T-cell (primary cell): ENCODE measurements at regions not wholly inside any gene's neighbourhood (a gene's known extent, or its start where the extent isn't known, plus 50 kb on each side); places are given as distances from the start of the nearest gene placed in this dataset.

Experiments
- ATAC-seq, 4 experiments: fragments of 200-7000 bp in 3 of 4; fragments of 150-1000 bp in 1 of 4; cut with Tn5 transposase; replicated peaks in 1 of 4; 1 replicate in 3 of 4; 2 replicates in 1 of 4; pipeline ENCODE4 v1.10.0; 2021; ENCODE audit warnings: moderate library complexity in 3 of 4, mild to moderate bottlenecking in 2 of 4, moderate number of reproducible peaks in 1 of 4
- CTCF ChIA-PET, 2 donors: fragments of 300-600 bp; sonication (Branson Sonifier 250); formaldehyde crosslinking; loops; one replicate each; lab custom pipeline; 2022; ENCODE audit warnings: antibody characterized with exemption in 2 of 2; lab: Charles Lee
- POLR2A ChIA-PET, 2 donors: fragments of 300-600 bp; sonication (Branson Sonifier 250); formaldehyde crosslinking; loops; one replicate each; lab custom pipeline; 2022; ENCODE audit warnings: antibody characterized with exemption in 2 of 2; lab: Charles Lee
- DNase-seq, 35 experiments: peaks; one replicate each; pipeline versions ENCODE4 v3.0.0 to v3.0.0-alpha.2; 2013 to 2023
- H3K27ac ChIP-seq: one replicate; pipeline ENCODE4 v1.5.1; 2013; ENCODE audit warnings: low read length
- H3K27me3 ChIP-seq, 2 experiments: replicated peaks in 1 of 2; 1 replicate in 1 of 2; 2 replicates in 1 of 2; pipeline versions ENCODE4 v1.6.1 to v1.7.0; 2013; ENCODE audit warnings: low read length in 1 of 2, mixed read lengths in 1 of 2; ENCODE audit not compliant: control insufficient read depth in 2 of 2, insufficient read depth in 2 of 2; ENCODE audit errors: extremely low read depth in 1 of 2
- H3K36me3 ChIP-seq, 2 donors: 1 replicate in 1 of 2; 2 replicates in 1 of 2; pipeline versions ENCODE4 v1.6.1 to v1.7.0; 2013; ENCODE audit warnings: low read length in 1 of 2; ENCODE audit not compliant: control insufficient read depth in 2 of 2, insufficient read depth in 1 of 2; ENCODE audit errors: extremely low read depth in 1 of 2
- H3K4me1 ChIP-seq, 2 experiments: 1 replicate in 1 of 2; 2 replicates in 1 of 2; pipeline versions ENCODE4 v1.6.1 to v1.7.0; 2013; ENCODE audit warnings: low read length in 2 of 2, mixed read lengths in 1 of 2; ENCODE audit not compliant: insufficient read depth in 2 of 2, control insufficient read depth in 1 of 2; ENCODE audit errors: extremely low read depth in 1 of 2
- H3K4me3 ChIP-seq, 2 donors: 1 replicate in 1 of 2; 2 replicates in 1 of 2; pipeline versions ENCODE4 v1.5.1 to v1.7.0; 2013; ENCODE audit warnings: mild to moderate bottlenecking in 2 of 2, low read length in 1 of 2, moderate library complexity in 1 of 2; ENCODE audit not compliant: control insufficient read depth in 1 of 2; ENCODE audit errors: extremely low read depth in 1 of 2
- H3K9me3 ChIP-seq: 2 replicates; pipeline ENCODE4 v1.7.0; 2013
- H3K27ac Mint-ChIP-seq, 2 donors: one replicate each; pipeline ENCODE4 v1.8.0; 2020 to 2021; ENCODE audit warnings: mild to moderate bottlenecking in 2 of 2, mixed read lengths in 2 of 2
- H3K27me3 Mint-ChIP-seq, 2 donors: one replicate each; pipeline ENCODE4 v1.8.0; 2021 to 2022; ENCODE audit warnings: mixed read lengths in 2 of 2
- H3K36me3 Mint-ChIP-seq: one replicate; pipeline ENCODE4 v1.8.0; 2021; ENCODE audit warnings: mixed read lengths
- H3K4me1 Mint-ChIP-seq, 3 donors: one replicate each; pipeline ENCODE4 v1.8.0; 2020 to 2022; ENCODE audit warnings: mixed read lengths in 3 of 3, mild to moderate bottlenecking in 1 of 3
- H3K4me3 Mint-ChIP-seq, 3 donors: one replicate each; pipeline ENCODE4 v1.8.0; 2020 to 2022; ENCODE audit warnings: mild to moderate bottlenecking in 3 of 3, mixed read lengths in 3 of 3, moderate library complexity in 3 of 3
- H3K9me3 Mint-ChIP-seq, 3 donors: one replicate each; pipeline ENCODE4 v1.8.0; 2020 to 2022; ENCODE audit warnings: mixed read lengths in 3 of 3
- WGBS: methylation state at CpG from one replicate; pipeline ENCODE4 v1.1.5; 2013; ENCODE audit warnings: missing lambda C conversion rate; ENCODE audit not compliant: insufficient coverage; 5-methylcytosine and 5-hydroxymethylcytosine counted together

DNA sequence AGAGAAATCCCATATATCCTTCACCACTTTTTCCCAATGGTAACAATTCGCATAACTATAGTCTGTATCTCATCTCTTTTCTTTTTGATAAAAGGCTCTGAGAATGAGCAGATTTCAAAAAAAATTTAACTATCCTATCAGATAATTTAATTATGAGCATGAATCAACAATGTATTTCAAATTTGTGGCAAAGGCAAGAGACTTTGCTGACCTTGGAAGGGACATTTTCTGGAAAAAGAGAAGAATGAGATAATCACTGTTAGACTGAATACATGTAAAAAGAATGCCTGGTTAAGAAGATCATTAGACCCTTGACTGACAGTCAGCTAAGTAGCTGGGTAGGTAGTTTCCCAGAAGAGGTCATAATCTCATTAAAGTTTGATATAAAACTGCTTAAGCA is 428.4 kb upstream of the XYLT1 start:
- Histone ChIP-seq H3K27me3 (no peaks in the 10 kb centered on the region), H3K4me3 (no peak overlapping the region), H3K4me1 (no peaks in the 10 kb centered on the region), H3K9me3 (no peaks in the 10 kb centered on the region), H3K27ac (no peak overlapping the region), H3K36me3 (no peaks in the 10 kb centered on the region)
- ATAC-seq: no peak
- ChIA-PET CTCF (no interaction called here), POLR2A (no interaction called here)
- Mint-ChIP-seq H3K9me3 (peaks cover 0 to 7% (median 2%) of the 10 kb centered on the region in 3 donors), H3K27ac (no peak overlapping the region), H3K27me3 (peaks cover 9 to 13% of the 10 kb centered on the region in 2 donors), H3K4me3 (no peak overlapping the region), H3K36me3 (no peaks in the 10 kb centered on the region), H3K4me1 (no peaks in the 10 kb centered on the region)
- no peak for DNase-seq
- no CpG with 5 or more reads among the region's 1 CpG for WGBS

DNA sequence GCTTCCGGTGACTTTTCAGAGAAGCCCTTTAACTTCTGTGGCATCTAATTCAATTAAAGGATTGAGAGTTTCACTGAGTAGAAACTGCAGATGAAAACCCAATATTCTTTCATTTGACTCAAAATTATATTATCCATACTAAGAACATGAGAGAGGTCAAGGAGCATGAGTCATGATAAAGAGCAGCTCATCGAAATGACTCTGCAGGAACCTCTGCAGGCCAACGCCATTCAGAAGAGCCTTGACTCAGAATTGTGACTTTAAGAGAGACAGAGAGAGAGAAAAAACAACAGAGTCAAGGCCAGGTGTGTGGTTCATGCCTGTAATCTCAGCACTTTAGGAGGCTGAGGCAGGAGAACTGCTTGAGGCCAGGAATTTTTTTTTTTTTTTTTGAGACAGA is 417.2 kb upstream of the XYLT1 start:
- Histone ChIP-seq H3K4me3 (no peak overlapping the region), H3K27me3 (no peaks in the 10 kb centered on the region), H3K4me1 (no peaks in the 10 kb centered on the region), H3K36me3 (no peaks in the 10 kb centered on the region), H3K27ac (no peak overlapping the region), H3K9me3 (no peaks in the 10 kb centered on the region)
- no peak for DNase-seq
- peaks cover 6 to 15% of the 10 kb centered on the region in 2 donors for H3K27me3 Mint-ChIP-seq
- ATAC-seq: no peak
- no peaks in the 10 kb centered on the region for H3K36me3 Mint-ChIP-seq
- CTCF ChIA-PET: no interaction called here
- no peaks in the 10 kb centered on the region for H3K4me1 Mint-ChIP-seq
- peaks cover 0 to 6% (median 3%) of the 10 kb centered on the region in 3 donors for H3K9me3 Mint-ChIP-seq
- H3K4me3 Mint-ChIP-seq: no peak overlapping the region
- POLR2A ChIA-PET: interaction anchor here in 1 of 2 donors (0.6 kb wide), 1 partner anchor 28 kb away, joined by 5 read pairs; no protein-coding TSS in a partner anchor
- H3K27ac Mint-ChIP-seq: no peak overlapping the region
- 57% methylated on average over 2 of the region's 3 CpGs for WGBS

- ChIA-PET CTCF (no interaction called here), POLR2A (no interaction called here)
- Histone ChIP-seq H3K4me3 (no peak overlapping the region), H3K9me3 (no peaks in the 10 kb centered on the region), H3K36me3 (no peaks in the 10 kb centered on the region), H3K4me1 (no peaks in the 10 kb centered on the region), H3K27me3 (no peaks in the 10 kb centered on the region), H3K27ac (no peak overlapping the region)
- DNase-seq (no peak), ATAC-seq (no peak)
- Mint-ChIP-seq H3K27me3 (peaks cover 9 to 12% of the 10 kb centered on the region in 2 donors), H3K9me3 (no peaks in the 10 kb centered on the region), H3K36me3 (no peaks in the 10 kb centered on the region), H3K4me1 (no peaks in the 10 kb centered on the region), H3K27ac (no peak overlapping the region), H3K4me3 (no peak overlapping the region)
- WGBS: 68% methylated on average over 7 of the region's 7 CpGs
Observed at GRCh38 chr16:17885659-17886207, 415.0 kb upstream of the XYLT1 start.

DNA sequence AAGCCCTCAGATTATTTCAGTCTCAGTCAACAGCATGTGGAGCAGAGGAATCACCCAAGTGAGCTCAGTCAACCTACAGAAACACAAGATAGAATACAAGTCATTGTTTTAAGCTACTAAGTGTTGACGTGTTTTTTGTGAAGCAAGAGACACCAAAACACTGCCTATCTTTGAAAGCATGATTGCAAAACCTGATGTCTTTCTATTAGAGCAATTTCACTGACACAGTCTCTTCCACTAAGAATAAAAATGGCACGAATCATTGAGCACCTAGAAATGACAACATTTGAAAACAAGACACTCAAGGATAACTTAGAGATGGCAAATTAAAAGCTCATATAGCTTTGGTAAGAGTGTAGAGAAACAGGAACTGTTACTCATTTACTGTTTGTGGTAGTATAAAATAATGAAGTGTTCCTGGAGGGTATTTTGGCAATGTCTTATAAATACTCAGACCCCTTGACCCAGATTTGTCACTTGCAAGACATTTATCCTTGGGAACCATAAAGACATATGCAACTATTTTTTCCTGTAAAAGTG is 407.1 kb upstream of the XYLT1 start:
- Mint-ChIP-seq H3K36me3 (no peaks in the 10 kb centered on the region), H3K27me3 (peaks cover 12 to 14% of the 10 kb centered on the region in 2 donors), H3K27ac (no peak overlapping the region), H3K4me1 (no peaks in the 10 kb centered on the region), H3K4me3 (no peak overlapping the region), H3K9me3 (no peaks in the 10 kb centered on the region)
- H3K27ac ChIP-seq: no peak overlapping the region
- no peaks in the 10 kb centered on the region for H3K9me3 ChIP-seq
- ChIA-PET POLR2A (no interaction called here), CTCF (no interaction called here)
- H3K4me1 ChIP-seq: no peaks in the 10 kb centered on the region
- DNase-seq (no peak), ATAC-seq (no peak)
- no peaks in the 10 kb centered on the region for H3K36me3 ChIP-seq
- WGBS: 100% methylated on average over 1 of the region's 2 CpGs
- H3K27me3 ChIP-seq: no peaks in the 10 kb centered on the region
- H3K4me3 ChIP-seq: no peak overlapping the region

DNA sequence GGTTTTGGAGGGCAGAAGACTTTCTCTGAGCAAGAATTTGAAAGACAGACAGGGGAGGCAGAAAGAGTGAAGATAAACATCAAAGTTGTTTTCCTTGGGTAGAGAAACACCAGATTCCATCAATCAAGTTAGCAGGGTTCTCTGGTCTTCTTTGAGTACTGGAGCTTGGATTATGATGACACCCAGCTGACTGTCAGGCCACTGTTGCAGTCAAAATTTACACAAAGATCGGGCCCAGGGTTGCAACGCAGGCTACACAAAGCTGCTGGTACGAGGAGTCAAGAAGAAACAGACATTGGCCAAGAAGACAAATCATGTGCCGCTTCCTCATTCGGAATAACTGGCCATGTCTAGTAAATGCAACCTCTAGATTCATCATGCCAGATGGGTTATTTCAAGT is 396.2 kb upstream of the XYLT1 start:
- 85% methylated on average over 4 of the region's 5 CpGs for WGBS
- Mint-ChIP-seq H3K36me3 (no peaks in the 10 kb centered on the region), H3K4me1 (no peaks in the 10 kb centered on the region), H3K9me3 (peaks cover 0 to 6% (median 4%) of the 10 kb centered on the region in 3 donors), H3K27me3 (peaks cover 6 to 7% of the 10 kb centered on the region in 2 donors), H3K27ac (no peak overlapping the region), H3K4me3 (no peak overlapping the region)
- POLR2A ChIA-PET: no interaction called here
- H3K27ac ChIP-seq: no peak overlapping the region
- no peak for ATAC-seq
- H3K36me3 ChIP-seq: no peaks in the 10 kb centered on the region
- H3K27me3 ChIP-seq: no peaks in the 10 kb centered on the region
- H3K9me3 ChIP-seq: no peaks in the 10 kb centered on the region
- no peaks in the 10 kb centered on the region for H3K4me1 ChIP-seq
- DNase-seq: no peak
- H3K4me3 ChIP-seq: no peak overlapping the region
- CTCF ChIA-PET: no interaction called here

DNA sequence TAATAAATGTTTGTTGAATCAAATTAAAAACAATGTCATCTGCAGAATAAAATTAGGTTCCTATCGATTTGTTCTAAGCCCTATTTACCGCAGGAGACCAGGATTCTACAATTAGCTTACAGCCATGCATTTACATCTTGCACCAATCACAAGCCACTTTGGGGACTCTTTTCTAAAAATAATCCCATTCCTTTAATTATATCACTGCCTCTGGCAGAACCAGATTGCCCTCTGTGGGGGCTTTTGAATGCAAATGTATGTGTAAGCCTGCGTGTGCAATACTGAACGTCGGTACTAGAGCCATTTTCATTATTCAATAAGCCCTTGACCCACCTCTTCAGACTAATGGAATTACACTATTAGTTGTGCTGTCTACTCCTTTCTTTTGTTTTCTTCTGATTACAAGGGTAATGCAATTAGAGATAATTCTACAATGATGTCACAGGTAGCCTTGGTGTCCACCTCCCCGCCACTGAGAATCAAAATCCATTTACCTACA is 391.3 kb upstream of the XYLT1 start:
- Mint-ChIP-seq H3K27ac (no peak overlapping the region), H3K36me3 (no peaks in the 10 kb centered on the region), H3K27me3 (peaks cover 6 to 7% of the 10 kb centered on the region in 2 donors), H3K9me3 (no peaks in the 10 kb centered on the region), H3K4me1 (no peaks in the 10 kb centered on the region), H3K4me3 (no peak overlapping the region)
- no peak for DNase-seq
- H3K27me3 ChIP-seq: no peaks in the 10 kb centered on the region
- WGBS: no CpG with 5 or more reads among the region's 6 CpGs
- no peaks in the 10 kb centered on the region for H3K4me1 ChIP-seq
- H3K4me3 ChIP-seq: no peak overlapping the region
- ChIA-PET POLR2A (no interaction called here), CTCF (no interaction called here)
- no peaks in the 10 kb centered on the region for H3K36me3 ChIP-seq
- no peaks in the 10 kb centered on the region for H3K9me3 ChIP-seq
- no peak for ATAC-seq
- no peak overlapping the region for H3K27ac ChIP-seq
